ENCODE measurements at regions not wholly inside any gene's neighbourhood (a gene's known extent, or its start where the extent isn't known, plus 50 kb on each side); places are given as distances from the start of the nearest gene placed in this dataset.
"Not testable (repeated sequence)": the region's sequence is repeated elsewhere in the genome, so short reads cannot be mapped to it uniquely, and the experiment has no call there.

- H3K4me3 ChIP-seq (ENCODE audit: low read length in 2 of 2); H3K27ac ChIP-seq (ENCODE audit: low read depth in 1 of 2, low read length in 2 of 2); H3K9me3 ChIP-seq (ENCODE audit: control insufficient read depth, low read length); H3K4me1 ChIP-seq (ENCODE audit: control insufficient read depth in 1 of 2, insufficient read depth in 2 of 2, low read length in 2 of 2); intact Hi-C loops (cut with DNase I); H3K27me3 ChIP-seq (ENCODE audit: control insufficient read depth in 1 of 2, insufficient read depth in 2 of 2, low read length in 1 of 2); ATAC-seq (ENCODE audit: low FRiP score); H3K36me3 ChIP-seq (ENCODE audit: control insufficient read depth in 1 of 2, insufficient read depth in 2 of 2, low read length in 1 of 2): not testable (repeated sequence)
- 93 to 95% methylated on average over 5 of the region's 7 CpGs for WGBS, 2 donors
- peak in 1 of 2 donors; percentile 26 for DNase-seq
These were observed 116.8 kb upstream of the MTLN start for GRCh38 chr2:110329158-110329557.

- H3K9me3 ChIP-seq (ENCODE audit: control insufficient read depth, low read length); H3K27me3 ChIP-seq (ENCODE audit: control insufficient read depth in 1 of 2, insufficient read depth in 2 of 2, low read length in 1 of 2); H3K4me1 ChIP-seq (ENCODE audit: control insufficient read depth in 1 of 2, insufficient read depth in 2 of 2, low read length in 2 of 2); intact Hi-C loops (cut with DNase I); H3K27ac ChIP-seq (ENCODE audit: low read depth in 1 of 2, low read length in 2 of 2); H3K4me3 ChIP-seq (ENCODE audit: low read length in 2 of 2); H3K36me3 ChIP-seq (ENCODE audit: control insufficient read depth in 1 of 2, insufficient read depth in 2 of 2, low read length in 1 of 2): not testable (repeated sequence)
- ATAC-seq (ENCODE audit: low FRiP score) (peak; percentile 36), DNase-seq (peak; percentile 24 to 51)
- WGBS, 2 donors: 83 to 92% methylated on average over 4 to 5 of the region's 5 CpGs
These were observed 116.3 kb upstream of the MTLN start for GRCh38 chr2:110328677-110329076.

DNA sequence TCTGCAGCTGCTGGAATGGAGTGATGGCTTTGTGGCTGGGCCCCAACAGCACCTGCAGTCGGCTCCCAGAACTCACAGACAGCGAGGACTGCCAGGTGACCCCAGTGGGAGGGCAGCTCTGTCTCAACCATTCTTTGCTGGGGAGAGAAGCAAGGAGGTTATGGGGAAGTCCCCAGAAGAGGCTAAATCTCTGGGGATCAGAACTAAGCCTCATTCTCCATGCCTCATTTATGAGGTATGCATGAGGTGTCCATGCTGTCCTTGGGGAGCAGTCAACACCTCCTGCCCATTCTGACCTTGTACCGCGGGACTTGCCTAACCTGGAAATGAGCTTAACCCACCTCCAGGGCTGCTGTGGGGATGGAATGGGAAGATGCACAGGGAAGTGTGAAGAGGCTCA, 111.5 kb upstream of the MTLN start:
- DNase-seq; H3K27me3 ChIP-seq (ENCODE audit: control insufficient read depth in 1 of 2, insufficient read depth in 2 of 2, low read length in 1 of 2); ATAC-seq (ENCODE audit: low FRiP score); H3K4me1 ChIP-seq (ENCODE audit: control insufficient read depth in 1 of 2, insufficient read depth in 2 of 2, low read length in 2 of 2); H3K36me3 ChIP-seq (ENCODE audit: control insufficient read depth in 1 of 2, insufficient read depth in 2 of 2, low read length in 1 of 2); H3K27ac ChIP-seq (ENCODE audit: low read depth in 1 of 2, low read length in 2 of 2); H3K4me3 ChIP-seq (ENCODE audit: low read length in 2 of 2); intact Hi-C loops (cut with DNase I); H3K9me3 ChIP-seq (ENCODE audit: control insufficient read depth, low read length): not testable (repeated sequence)
- WGBS, 2 donors: no CpG with 5 or more reads among the region's 4 CpGs

DNA sequence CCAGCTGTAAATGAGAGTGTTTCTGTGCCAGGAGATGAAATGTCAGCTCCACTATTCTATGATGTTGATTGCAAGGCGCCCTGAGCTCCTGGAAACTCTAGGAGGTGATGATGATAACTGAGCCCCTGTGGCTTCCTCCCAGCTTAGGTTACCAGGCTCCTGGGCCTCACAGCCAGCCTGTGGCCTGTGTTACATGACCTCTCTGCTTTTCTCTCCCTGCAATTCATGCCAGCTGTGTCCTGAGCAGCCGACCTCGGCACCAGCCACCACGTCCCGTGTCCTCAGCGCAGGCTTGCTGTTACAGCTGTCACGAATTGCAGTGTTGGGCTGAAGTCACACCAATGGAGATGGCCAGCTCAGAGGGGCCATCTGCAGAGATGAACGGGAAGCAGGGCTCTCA, 110.2 kb upstream of the MTLN start:
- H3K4me1 ChIP-seq (ENCODE audit: control insufficient read depth in 1 of 2, insufficient read depth in 2 of 2, low read length in 2 of 2); H3K36me3 ChIP-seq (ENCODE audit: control insufficient read depth in 1 of 2, insufficient read depth in 2 of 2, low read length in 1 of 2); H3K9me3 ChIP-seq (ENCODE audit: control insufficient read depth, low read length); H3K27me3 ChIP-seq (ENCODE audit: control insufficient read depth in 1 of 2, insufficient read depth in 2 of 2, low read length in 1 of 2); intact Hi-C loops (cut with DNase I); H3K27ac ChIP-seq (ENCODE audit: low read depth in 1 of 2, low read length in 2 of 2); H3K4me3 ChIP-seq (ENCODE audit: low read length in 2 of 2); DNase-seq; ATAC-seq (ENCODE audit: low FRiP score): not testable (repeated sequence)
- WGBS, 2 donors: no CpG with 5 or more reads among the region's 8 CpGs

DNA sequence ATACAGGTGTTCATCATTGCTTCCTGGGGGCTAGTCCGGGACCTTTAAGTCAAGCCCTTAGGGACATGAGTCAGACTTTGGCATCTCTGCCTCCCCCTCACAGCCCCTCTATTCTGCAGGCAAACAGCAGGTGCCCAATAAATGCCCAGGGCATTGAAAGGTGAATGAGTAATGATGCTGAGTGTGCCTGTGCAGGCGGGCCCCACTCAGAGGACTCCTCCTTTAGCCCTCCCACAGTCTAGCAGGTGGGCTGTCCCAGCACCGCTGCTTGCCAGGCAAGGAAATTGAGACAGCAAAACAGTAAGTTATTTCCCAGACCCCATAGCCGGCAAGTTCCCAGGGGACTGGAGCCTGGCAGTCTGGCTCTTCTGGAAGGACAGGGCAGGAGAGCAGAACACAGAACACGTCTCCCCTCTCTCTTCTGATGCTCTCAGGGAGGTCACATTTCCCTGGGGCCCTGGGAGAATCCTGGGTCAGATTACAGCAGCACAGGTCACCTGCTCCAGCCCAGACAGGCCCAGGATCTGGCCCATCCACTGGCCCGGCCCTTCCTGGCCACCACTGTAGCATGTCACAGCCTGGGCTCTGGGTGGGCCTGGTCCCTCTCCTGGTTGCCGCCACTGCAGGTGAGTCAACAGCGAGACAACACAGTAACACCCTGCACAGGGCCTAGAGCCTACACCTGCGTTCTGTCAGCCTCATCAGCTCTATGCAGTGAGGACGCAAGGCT, 108.7 kb upstream of the MTLN start:
- ATAC-seq (ENCODE audit: low FRiP score); H3K4me1 ChIP-seq (ENCODE audit: control insufficient read depth in 1 of 2, insufficient read depth in 2 of 2, low read length in 2 of 2); H3K9me3 ChIP-seq (ENCODE audit: control insufficient read depth, low read length); intact Hi-C loops (cut with DNase I); H3K27ac ChIP-seq (ENCODE audit: low read depth in 1 of 2, low read length in 2 of 2); H3K27me3 ChIP-seq (ENCODE audit: control insufficient read depth in 1 of 2, insufficient read depth in 2 of 2, low read length in 1 of 2); H3K36me3 ChIP-seq (ENCODE audit: control insufficient read depth in 1 of 2, insufficient read depth in 2 of 2, low read length in 1 of 2); DNase-seq; H3K4me3 ChIP-seq (ENCODE audit: low read length in 2 of 2): not testable (repeated sequence)
- WGBS, 2 donors: no CpG with 5 or more reads among the region's 10 CpGs

DNA sequence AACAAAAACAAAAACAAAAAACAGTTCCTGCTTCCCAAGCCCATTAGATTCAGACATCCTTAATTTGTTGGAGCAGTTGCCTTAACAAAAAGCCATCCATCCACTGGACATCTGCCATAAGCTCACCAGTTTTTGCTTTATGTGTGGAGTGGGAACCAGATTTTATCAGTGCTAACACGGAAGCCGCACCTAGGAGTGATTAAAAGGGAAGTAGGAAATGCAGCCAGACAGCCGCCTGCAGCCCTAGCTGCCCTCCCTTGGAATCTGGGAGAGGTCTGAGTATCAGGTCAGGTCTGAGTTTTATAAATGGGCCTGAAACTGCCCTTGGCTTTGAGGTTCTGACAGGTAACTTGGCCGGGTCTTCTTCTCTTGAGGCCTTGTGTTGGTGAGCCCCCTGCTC, 106.6 kb upstream of the MTLN start:
- no CpG with 5 or more reads among the region's 4 CpGs for WGBS, 2 donors
- H3K27ac ChIP-seq (ENCODE audit: low read depth in 1 of 2, low read length in 2 of 2); intact Hi-C loops (cut with DNase I); H3K36me3 ChIP-seq (ENCODE audit: control insufficient read depth in 1 of 2, insufficient read depth in 2 of 2, low read length in 1 of 2); DNase-seq; H3K4me1 ChIP-seq (ENCODE audit: control insufficient read depth in 1 of 2, insufficient read depth in 2 of 2, low read length in 2 of 2); ATAC-seq (ENCODE audit: low FRiP score); H3K9me3 ChIP-seq (ENCODE audit: control insufficient read depth, low read length); H3K4me3 ChIP-seq (ENCODE audit: low read length in 2 of 2); H3K27me3 ChIP-seq (ENCODE audit: control insufficient read depth in 1 of 2, insufficient read depth in 2 of 2, low read length in 1 of 2): not testable (repeated sequence)

- H3K4me3 ChIP-seq (ENCODE audit: low read length in 2 of 2); H3K4me1 ChIP-seq (ENCODE audit: control insufficient read depth in 1 of 2, insufficient read depth in 2 of 2, low read length in 2 of 2); DNase-seq; H3K9me3 ChIP-seq (ENCODE audit: control insufficient read depth, low read length); H3K36me3 ChIP-seq (ENCODE audit: control insufficient read depth in 1 of 2, insufficient read depth in 2 of 2, low read length in 1 of 2); ATAC-seq (ENCODE audit: low FRiP score); intact Hi-C loops (cut with DNase I); H3K27me3 ChIP-seq (ENCODE audit: control insufficient read depth in 1 of 2, insufficient read depth in 2 of 2, low read length in 1 of 2); H3K27ac ChIP-seq (ENCODE audit: low read depth in 1 of 2, low read length in 2 of 2): not testable (repeated sequence)
- WGBS, 2 donors: no CpG with 5 or more reads among the region's 5 CpGs
These were observed 105.0 kb upstream of the MTLN start for GRCh38 chr2:110317377-110317776.

GRCh38 chr2:110316051-110316865, 103.9 kb upstream of the MTLN start:
- H3K4me1 ChIP-seq (ENCODE audit: control insufficient read depth in 1 of 2, insufficient read depth in 2 of 2, low read length in 2 of 2); H3K27me3 ChIP-seq (ENCODE audit: control insufficient read depth in 1 of 2, insufficient read depth in 2 of 2, low read length in 1 of 2); intact Hi-C loops (cut with DNase I); H3K36me3 ChIP-seq (ENCODE audit: control insufficient read depth in 1 of 2, insufficient read depth in 2 of 2, low read length in 1 of 2); H3K9me3 ChIP-seq (ENCODE audit: control insufficient read depth, low read length); H3K4me3 ChIP-seq (ENCODE audit: low read length in 2 of 2); DNase-seq; H3K27ac ChIP-seq (ENCODE audit: low read depth in 1 of 2, low read length in 2 of 2): not testable (repeated sequence)
- ATAC-seq (ENCODE audit: low FRiP score): peak; percentile 77
- no CpG with 5 or more reads among the region's 10 CpGs for WGBS, 2 donors

Measured in aorta (tissue), 5 donors.